Fibroblast of villous mesenchyme (primary cell): ENCODE measurements at regions not wholly inside any gene's neighbourhood (a gene's known extent, or its start where the extent isn't known, plus 50 kb on each side); places are given as distances from the start of the nearest gene placed in this dataset.
"Not testable (repeated sequence)": the region's sequence is repeated elsewhere in the genome, so short reads cannot be mapped to it uniquely, and the experiment has no call there.

Experiments
- DNase-seq: peaks from one replicate; pipeline ENCODE4 v3.0.0-alpha.2; 2010; ENCODE audit warnings: low read depth
- H3K4me3 ChIP-seq: 2 replicates; pipeline ENCODE4 v1.5.1; 2011; ENCODE audit warnings: low read depth, mild to moderate bottlenecking, low read length
- TF ChIP-seq, protein P1 (sequence below): IDR thresholded peaks from 2 replicates; pipeline ENCODE4 v1.5.1; 2012; ENCODE audit warnings: low read depth, mild to moderate bottlenecking, low read length; ENCODE audit not compliant: insufficient read depth

DNA sequence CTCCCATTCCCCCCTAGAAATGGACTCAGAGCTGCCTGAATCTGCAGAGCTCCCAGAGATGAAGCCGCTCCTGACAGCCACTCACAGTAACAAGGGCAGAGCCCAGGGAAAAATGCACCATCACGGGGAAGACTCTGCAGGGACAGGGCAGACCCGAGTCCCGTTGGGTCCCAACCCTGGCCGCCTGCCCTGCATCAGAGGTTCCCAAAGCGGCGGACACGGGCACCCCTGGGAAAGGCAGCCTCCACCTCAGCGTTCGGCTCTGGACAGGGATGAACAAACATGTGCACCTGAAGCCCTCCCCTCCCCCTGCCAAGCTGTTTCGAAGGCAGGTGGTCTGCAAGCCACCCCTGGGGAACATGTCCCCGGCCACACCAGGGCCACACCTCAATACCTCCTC is 320.4 kb downstream of the ADGRD1 start:
- DNase-seq = no peak
- TF ChIP-seq, protein P1, sequence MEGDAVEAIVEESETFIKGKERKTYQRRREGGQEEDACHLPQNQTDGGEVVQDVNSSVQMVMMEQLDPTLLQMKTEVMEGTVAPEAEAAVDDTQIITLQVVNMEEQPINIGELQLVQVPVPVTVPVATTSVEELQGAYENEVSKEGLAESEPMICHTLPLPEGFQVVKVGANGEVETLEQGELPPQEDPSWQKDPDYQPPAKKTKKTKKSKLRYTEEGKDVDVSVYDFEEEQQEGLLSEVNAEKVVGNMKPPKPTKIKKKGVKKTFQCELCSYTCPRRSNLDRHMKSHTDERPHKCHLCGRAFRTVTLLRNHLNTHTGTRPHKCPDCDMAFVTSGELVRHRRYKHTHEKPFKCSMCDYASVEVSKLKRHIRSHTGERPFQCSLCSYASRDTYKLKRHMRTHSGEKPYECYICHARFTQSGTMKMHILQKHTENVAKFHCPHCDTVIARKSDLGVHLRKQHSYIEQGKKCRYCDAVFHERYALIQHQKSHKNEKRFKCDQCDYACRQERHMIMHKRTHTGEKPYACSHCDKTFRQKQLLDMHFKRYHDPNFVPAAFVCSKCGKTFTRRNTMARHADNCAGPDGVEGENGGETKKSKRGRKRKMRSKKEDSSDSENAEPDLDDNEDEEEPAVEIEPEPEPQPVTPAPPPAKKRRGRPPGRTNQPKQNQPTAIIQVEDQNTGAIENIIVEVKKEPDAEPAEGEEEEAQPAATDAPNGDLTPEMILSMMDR = no peak
- H3K4me3 ChIP-seq = no peak overlapping the region

DNA sequence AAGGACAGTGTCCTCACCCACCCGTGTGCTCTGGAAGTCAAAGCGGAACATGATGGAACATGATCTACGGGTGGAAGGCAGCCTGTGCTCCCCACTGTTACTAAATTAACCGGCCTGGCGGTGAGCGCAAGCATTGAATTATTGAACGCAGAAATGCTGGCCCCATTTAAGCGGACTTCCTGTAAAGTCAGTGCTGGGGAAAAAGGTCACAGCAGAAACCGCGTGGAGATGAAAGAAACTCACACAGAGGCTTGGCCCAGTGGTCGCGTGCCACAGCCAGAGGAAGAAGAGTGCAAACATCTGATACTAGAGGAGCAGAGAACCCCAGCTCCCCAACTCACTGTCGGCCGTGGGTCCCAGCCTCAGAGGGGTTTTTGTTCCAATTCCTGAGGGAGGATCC is 321.2 kb downstream of the ADGRD1 start:
- TF ChIP-seq, protein P1 = no peak
- H3K4me3 ChIP-seq = no peak overlapping the region
- DNase-seq = no peak

DNA sequence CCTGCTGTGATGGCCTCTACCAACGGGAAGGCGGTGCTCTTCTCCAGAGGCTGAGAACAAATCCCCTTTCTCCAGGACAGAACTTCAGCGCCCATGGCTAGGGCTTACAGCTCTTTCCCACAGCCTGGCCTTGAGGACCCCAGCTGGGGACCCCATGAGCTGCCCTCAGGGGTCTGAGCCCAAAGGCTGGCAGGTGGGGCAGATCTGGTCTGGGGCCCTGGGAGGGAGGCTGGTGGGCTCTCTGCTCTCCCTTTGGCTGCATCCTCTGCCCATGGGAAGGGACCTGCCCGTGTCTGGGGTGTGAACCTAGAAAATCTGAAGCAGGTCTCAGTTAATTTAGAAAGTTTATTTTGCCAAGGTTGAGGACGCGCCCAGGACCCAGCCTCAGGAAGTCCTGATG is 322.1 kb downstream of the ADGRD1 start:
- TF ChIP-seq, protein P1 = no peak
- no peak for DNase-seq

DNA sequence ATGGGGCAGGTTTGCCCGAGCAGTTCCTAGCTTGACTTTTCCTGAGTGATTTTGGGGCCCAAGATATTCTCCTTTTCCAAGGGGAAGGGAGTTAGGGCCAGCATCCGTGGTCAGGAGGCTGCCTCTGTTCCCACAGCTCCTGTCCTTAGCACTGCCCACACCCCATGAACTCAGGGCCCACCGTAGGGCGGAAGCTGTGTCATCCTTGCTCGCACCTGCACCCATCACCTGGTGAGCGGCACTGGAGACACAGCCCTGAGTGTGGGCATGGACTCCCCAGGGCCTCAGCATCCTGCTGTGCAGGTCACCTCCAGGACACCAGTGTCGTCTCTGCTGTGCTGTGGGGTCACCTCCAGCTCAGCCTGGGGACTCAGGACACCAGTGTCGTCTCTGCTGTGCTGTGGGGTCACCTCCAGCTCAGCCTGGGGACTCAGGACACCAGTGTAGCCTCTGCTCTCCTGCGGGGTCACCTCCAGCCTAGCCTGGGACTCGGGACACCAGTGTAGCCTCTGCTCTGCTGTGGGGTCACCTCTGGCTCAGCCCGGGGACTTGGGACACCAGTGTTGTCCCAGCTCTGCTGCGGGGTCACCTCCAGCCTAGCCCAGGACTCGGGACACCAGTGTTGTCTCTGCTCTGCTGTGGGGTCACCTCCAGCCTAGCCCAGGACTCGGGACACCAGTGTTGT is 322.9 kb downstream of the ADGRD1 start:
- TF ChIP-seq, protein P1 = no peak
- DNase-seq = no peak

More for the DNA sequence above, 322.1 kb downstream of the ADGRD1 start:
- H3K4me3 ChIP-seq = no peak overlapping the region

DNA sequence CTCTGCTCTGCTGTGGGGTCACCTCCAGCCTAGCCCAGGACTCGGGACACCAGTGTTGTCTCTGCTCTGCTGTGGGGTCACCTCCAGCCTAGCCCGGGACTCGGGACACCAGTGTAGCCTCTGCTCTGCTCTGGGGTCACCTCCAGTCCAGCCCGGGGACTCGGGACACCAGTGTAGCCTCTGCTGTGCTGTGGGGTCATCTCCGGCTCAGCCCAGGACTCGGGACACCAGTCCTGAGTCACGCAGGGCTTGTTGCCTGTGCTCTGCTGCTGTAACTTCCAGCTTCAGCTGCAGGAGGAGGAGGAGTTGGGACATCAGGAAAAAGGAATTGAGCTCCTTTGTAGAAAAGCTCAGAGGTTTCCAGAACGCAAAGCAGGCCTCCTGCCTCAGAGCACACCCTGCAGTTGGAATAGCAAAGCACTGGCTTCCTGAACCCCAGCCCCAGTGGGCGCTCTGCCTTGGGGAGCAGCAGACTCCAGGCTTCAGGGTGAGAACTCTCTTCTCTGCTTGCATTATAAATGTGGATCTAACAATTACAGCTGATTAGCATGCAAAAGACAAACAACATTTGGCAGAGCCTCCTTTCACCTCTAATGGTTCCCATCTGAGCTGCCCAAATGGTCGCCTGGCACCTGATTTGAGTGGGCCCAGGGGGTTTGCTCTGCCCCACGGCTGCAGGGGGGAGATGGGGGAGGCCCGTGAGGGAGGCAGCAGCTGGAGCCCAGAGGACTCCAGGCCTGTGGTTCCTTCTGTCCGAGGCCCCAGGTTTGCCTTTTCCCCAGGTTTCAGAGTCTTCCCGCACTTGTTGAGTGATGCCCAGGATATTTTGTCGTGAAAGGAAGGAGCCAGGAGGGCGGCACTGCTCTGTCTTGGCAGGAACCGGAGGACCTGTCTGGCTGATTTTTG is 323.7 kb downstream of the ADGRD1 start:
- DNase-seq = not testable (repeated sequence)

More for the DNA sequence above, 322.9 kb downstream of the ADGRD1 start:
- no peak overlapping the region for H3K4me3 ChIP-seq

GRCh38 chr12:131278451-131279115 is 324.9 kb downstream of the ADGRD1 start:
- H3K4me3 ChIP-seq, DNase-seq: not testable (repeated sequence)

More for the DNA sequence above, 323.7 kb downstream of the ADGRD1 start:
- not testable (repeated sequence) for H3K4me3 ChIP-seq

DNA sequence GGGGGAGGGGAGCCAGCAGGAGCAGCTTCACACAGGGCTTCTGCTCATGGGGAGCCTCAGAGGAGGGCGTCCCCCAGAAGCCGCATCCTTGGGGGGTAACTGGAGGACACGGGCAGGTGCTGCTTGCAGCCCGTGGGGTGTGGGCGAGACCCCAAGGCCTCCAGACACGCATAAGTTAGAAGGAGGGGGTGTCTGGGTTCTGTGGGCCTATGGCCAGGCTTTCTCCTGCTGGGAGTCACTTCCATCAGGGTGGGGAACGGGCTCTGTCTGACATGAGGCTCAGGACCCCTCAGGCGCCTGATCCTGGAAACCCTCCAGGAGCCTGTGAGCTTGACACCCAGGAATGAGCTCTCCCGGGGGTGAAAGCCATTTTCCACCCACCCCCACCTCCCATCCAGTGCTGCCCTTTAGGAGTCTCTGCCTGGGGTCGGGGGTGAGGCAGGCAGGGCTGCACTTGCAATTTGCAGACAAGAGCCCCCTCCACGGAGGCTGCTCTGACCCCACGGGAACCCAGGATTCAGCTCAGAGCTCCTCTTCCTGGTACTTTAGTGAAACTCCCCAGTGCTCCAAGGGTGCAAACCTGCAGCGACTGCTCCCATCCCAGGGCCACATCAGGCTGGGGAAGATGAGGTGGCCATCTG is 325.7 kb downstream of the ADGRD1 start:
- TF ChIP-seq, protein P1 = no peak
- H3K4me3 ChIP-seq = no peak overlapping the region
- no peak for DNase-seq
